Lower lobe of right lung (tissue), 2 donors: ENCODE measurements at regions not wholly inside any gene's neighbourhood (a gene's known extent, or its start where the extent isn't known, plus 50 kb on each side); places are given as distances from the start of the nearest gene placed in this dataset.

ENCODE experiments used
- ATAC-seq, 2 donors: fragments of 200-7000 bp; cut with Tn5 transposase; one replicate each; pipeline ENCODE4 v1.9.1; 2020 to 2022; ENCODE audit warnings: mild to moderate bottlenecking in 2 of 2, moderate library complexity in 2 of 2
- DNase-seq: peaks from one replicate; pipeline ENCODE4 v3.0.0-alpha.2; 2020
- H3K27ac ChIP-seq: fragments of 200-600 bp; one replicate; pipeline ENCODE4 v1.8.0; 2022
- H3K27me3 ChIP-seq: fragments of 200-600 bp; one replicate; pipeline ENCODE4 v1.8.0; 2022; ENCODE audit warnings: low read depth
- H3K36me3 ChIP-seq: fragments of 200-600 bp; one replicate; pipeline ENCODE4 v1.8.0; 2022; ENCODE audit warnings: mild to moderate bottlenecking
- H3K4me1 ChIP-seq: fragments of 200-600 bp; one replicate; pipeline ENCODE4 v1.8.0; 2022
- H3K4me3 ChIP-seq: fragments of 200-600 bp; one replicate; pipeline ENCODE4 v1.8.0; 2022; ENCODE audit warnings: mild to moderate bottlenecking
- H3K9me3 ChIP-seq: fragments of 200-600 bp; one replicate; pipeline ENCODE4 v1.8.0; 2022
- CTCF ChIP-seq: fragments of 200-600 bp; IDR thresholded peaks from one replicate; pipeline ENCODE4 v1.8.0; 2022; ENCODE audit warnings: antibody characterized with exemption, mild to moderate bottlenecking
- intact Hi-C: fragments of 100-400 bp; cut with DNase I; formaldehyde crosslinking; loops from one replicate; pipeline ENCODE4 v1.11.0; 2022
- donor health status: DM: no; HTN: yes; CAD: no; lungs with severe emphysema.

GRCh38 chr3:35042210-35042991 is 596.9 kb upstream of the ARPP21 start:
- DNase-seq (no peak), ATAC-seq (no peak)
- Histone ChIP-seq H3K4me1 (no peaks in the 10 kb centered on the region), H3K9me3 (no peaks in the 10 kb centered on the region), H3K36me3 (no peaks in the 10 kb centered on the region), H3K27ac (no peak overlapping the region), H3K27me3 (no peaks in the 10 kb centered on the region), H3K4me3 (no peak overlapping the region)
- TF ChIP-seq CTCF: no peak
- intact Hi-C loops: no loop called here

- intact Hi-C loops: no loop called here
- no peak for TF ChIP-seq CTCF
These were observed 596.3 kb upstream of the ARPP21 start for GRCh38 chr3:35043040-35043439.

GRCh38 chr3:35044190-35044589 is 595.1 kb upstream of the ARPP21 start:
- no peak for DNase-seq
- Histone ChIP-seq H3K27ac (no peak overlapping the region), H3K4me3 (no peak overlapping the region), H3K9me3 (no peaks in the 10 kb centered on the region), H3K27me3 (no peaks in the 10 kb centered on the region), H3K36me3 (no peaks in the 10 kb centered on the region), H3K4me1 (no peaks in the 10 kb centered on the region)
- TF ChIP-seq CTCF: no peak
- no peak for ATAC-seq
- intact Hi-C loops: no loop called here

More at GRCh38 chr3:35043040-35043439, 596.3 kb upstream of the ARPP21 start:
- H3K4me3 ChIP-seq: no peak overlapping the region
- no peaks in the 10 kb centered on the region for H3K27me3 ChIP-seq
- no peaks in the 10 kb centered on the region for H3K9me3 ChIP-seq
- DNase-seq (no peak), ATAC-seq (no peak)
- no peaks in the 10 kb centered on the region for H3K36me3 ChIP-seq
- H3K27ac ChIP-seq: no peak overlapping the region
- H3K4me1 ChIP-seq: no peaks in the 10 kb centered on the region

- TF ChIP-seq CTCF: no peak
- ATAC-seq: no peak
- intact Hi-C loops: no loop called here
These were observed 594.2 kb upstream of the ARPP21 start for GRCh38 chr3:35045118-35045517.

GRCh38 chr3:35064761-35065160 is 574.6 kb upstream of the ARPP21 start:
- Histone ChIP-seq H3K27me3 (no peaks in the 10 kb centered on the region), H3K4me3 (no peak overlapping the region), H3K9me3 (no peaks in the 10 kb centered on the region), H3K36me3 (no peaks in the 10 kb centered on the region), H3K4me1 (no peaks in the 10 kb centered on the region), H3K27ac (no peak overlapping the region)
- DNase-seq (no peak), ATAC-seq (peak in 1 of 2 donors; percentile 60)
- no peak for TF ChIP-seq CTCF
- intact Hi-C loops: no loop called here

More at GRCh38 chr3:35045118-35045517, 594.2 kb upstream of the ARPP21 start:
- no peak for DNase-seq
- H3K9me3 ChIP-seq: no peaks in the 10 kb centered on the region
- H3K27ac ChIP-seq: no peak overlapping the region
- H3K36me3 ChIP-seq: no peaks in the 10 kb centered on the region
- H3K27me3 ChIP-seq: no peaks in the 10 kb centered on the region
- H3K4me3 ChIP-seq: no peak overlapping the region
- no peaks in the 10 kb centered on the region for H3K4me1 ChIP-seq
